GM21576 (cell line): ENCODE measurements at regions not wholly inside any gene's neighbourhood (a gene's known extent, or its start where the extent isn't known, plus 50 kb on each side); places are given as distances from the start of the nearest gene placed in this dataset.
"Not testable (repeated sequence)": the region's sequence is repeated elsewhere in the genome, so short reads cannot be mapped to it uniquely, and the experiment has no call there.

Experiments
- ATAC-seq: cut with Tn5 transposase; IDR thresholded peaks from one replicate; pipeline ENCODE4 v1.9.1; 2021; ENCODE audit warnings: mild to moderate bottlenecking, moderate library complexity; ENCODE audit not compliant: unreplicated experiment

DNA sequence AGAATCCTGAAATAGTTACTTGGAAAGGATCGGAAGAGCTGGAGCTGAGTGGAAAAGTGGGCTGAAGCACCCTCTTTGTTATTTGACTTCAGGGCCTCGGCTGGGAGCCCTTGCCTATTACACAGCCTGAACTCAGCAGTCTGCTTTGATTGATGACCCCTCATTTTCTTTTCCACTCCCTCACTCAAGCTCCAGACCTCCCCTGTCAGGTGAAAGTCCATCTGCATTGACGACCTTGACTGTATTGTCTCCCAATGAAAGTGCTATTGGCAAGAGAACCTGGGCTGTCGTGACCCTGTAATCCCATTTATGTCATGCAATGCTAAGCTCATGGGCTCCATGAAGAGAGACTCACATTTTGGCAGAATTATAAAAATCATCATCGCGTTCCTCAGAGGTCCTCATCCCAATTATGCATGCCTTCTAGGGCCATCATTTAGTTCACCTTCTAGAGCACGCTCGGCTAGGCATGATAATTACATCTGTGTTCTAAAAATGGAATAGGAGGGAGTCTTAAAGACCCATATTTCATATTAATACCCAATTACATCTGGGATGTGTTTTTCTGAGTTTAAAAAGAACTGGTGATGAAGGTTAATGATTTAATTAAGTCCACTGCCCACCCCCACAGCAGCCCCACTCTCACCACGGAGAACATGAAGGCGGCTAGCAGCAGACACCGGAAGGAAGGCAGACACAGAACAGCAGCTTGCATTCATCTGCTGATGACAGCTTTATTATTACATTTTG lies 472.5 kb downstream of the PID1 start:
- no peak for ATAC-seq

GRCh38 chr2:228796386-228796785 lies 474.7 kb downstream of the PID1 start:
- ATAC-seq, result no peak

DNA sequence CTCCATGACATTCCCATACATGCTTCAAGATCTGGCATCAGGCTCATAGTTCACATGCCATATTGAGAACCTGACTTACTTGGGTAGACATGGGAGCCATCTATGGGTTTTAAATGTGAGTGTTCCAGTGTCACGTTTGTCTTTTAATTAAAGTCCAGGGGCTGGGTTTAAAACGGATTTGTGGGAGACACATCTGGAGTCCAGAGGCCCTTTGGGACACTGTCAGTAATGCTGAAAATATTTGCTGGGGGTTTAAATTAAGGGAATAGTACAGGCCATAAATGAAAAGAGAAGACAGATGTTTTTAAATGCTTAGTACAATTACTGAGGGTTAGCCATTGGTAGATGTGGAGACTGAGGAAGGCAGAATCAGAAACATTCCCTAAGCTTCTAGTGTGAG lies 478.0 kb downstream of the PID1 start:
- ATAC-seq, result no peak

GRCh38 chr2:228786901-228787300 lies 484.2 kb downstream of the PID1 start:
- no peak for ATAC-seq

DNA sequence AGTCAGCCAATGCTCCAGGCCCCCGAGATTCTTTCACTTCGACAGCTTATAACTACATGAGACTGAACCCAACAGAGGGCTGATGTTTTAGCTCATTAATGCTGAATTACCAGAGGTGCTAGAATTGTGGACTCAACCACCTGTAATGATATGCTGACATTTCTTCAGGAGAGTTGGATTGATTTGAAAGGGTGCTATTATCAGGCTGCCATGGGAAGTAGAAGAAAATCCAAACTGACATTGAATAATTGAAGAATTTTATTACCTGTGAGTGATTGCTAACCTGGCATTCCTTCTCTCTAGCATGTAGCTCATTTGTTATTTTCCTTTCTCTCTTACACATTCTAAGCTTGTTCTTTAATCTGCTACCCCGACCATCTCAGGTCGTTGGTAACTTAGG lies 488.8 kb downstream of the PID1 start:
- no peak for ATAC-seq

DNA sequence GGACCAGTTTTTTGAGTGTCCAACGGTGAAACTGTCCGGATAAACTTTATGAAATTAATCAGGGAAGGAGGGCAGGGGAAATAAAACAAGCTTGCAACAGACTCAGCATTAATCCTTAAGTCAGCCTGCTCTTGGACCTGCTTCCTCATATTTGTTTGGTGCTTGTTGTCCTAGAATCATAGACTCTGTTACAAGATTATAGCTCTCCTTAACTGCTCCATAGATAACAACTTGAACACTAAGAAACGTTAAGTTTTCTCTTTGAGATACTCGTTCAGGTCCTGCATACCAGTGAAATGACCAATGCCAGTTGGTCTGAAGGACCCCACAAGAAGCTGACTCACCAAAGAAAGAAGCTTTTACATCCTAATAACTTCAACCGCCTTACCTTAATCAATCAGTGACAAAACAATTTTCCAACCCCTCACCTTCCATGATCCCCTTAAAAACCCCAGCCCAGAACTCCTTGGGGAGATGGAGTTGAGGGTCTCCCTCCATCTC lies 493.2 kb downstream of the PID1 start:
- ATAC-seq, result no peak

- ATAC-seq, result no peak
Measured at GRCh38 chr2:228774548-228774947, 496.5 kb downstream of the PID1 start.

GRCh38 chr2:228771774-228772173 lies 499.3 kb downstream of the PID1 start:
- ATAC-seq, result no peak

GRCh38 chr2:228771315-228771714 lies 499.8 kb downstream of the PID1 start:
- ATAC-seq, result no peak

- no peak for ATAC-seq
Measured at GRCh38 chr2:228768818-228769217, 502.3 kb downstream of the PID1 start.

GRCh38 chr2:228768141-228768540 lies 502.9 kb downstream of the PID1 start:
- ATAC-seq, result not testable (repeated sequence)

DNA sequence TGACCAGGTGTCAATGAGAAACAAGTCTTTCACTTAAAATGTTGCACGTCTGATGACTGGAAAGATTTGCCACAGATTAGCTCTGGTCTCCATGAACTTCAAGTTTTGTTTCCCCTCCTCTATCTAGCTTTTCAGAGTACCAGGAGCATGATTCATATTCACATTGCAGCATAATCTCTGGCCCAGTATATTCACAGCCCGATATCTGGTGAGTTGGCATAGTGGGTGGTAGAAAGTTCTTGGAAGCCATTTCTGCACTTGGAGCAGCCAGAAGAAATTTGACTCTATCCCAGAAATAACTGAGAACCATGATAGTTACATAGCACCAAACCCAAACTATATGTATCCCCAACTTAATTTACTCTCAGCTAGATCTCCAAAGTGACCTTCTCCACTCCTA lies 503.9 kb downstream of the PID1 start:
- no peak for ATAC-seq

DNA sequence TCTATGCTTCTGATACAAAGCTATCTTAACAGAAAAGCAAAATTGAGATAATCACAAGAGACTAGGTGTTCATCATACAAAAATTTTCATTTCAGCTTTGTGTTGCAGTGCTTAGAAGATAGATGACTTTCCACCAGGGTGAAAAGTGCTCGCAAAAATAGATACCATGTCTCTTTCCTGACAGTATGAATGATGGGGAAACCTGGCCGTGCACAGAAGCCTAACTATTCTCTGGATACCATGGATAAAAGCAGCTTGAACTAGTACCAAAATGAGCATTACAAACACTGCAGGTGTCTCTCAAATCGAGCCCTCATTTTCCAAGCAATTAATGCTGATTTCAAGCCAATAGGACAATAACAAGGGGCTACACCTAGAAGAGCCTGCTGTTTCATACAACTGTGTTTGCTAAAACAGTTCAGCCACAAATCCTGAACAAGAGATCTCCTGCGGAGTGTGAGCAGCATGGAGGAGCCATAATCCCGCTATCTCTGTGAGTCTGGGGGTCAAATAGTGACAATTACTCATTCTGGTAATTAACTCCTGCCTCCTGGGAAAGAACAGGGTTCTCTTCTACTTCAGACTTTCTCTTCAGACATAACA lies 507.6 kb downstream of the PID1 start:
- ATAC-seq, result no peak

DNA sequence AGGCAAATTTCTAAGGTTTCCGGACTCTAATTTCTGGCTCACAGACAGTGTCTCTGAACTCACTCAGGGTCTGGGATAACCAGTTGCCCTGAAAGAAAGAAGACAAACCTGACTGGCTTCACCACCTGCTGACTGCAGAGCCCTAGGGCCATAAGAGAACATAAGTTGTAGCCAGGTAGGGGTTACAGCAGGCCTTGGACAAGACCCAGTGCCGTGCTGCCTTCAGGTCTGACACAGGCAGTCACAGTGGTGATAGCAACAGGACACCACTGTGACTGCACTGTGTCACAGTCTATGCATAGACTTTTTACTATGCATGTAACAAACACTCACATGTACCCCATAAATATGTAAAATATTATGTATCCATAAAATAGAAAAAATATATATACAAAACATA lies 508.5 kb downstream of the PID1 start:
- no peak for ATAC-seq

- ATAC-seq, result not testable (repeated sequence)
Measured at GRCh38 chr2:228755661-228756060, 515.4 kb downstream of the PID1 start.

DNA sequence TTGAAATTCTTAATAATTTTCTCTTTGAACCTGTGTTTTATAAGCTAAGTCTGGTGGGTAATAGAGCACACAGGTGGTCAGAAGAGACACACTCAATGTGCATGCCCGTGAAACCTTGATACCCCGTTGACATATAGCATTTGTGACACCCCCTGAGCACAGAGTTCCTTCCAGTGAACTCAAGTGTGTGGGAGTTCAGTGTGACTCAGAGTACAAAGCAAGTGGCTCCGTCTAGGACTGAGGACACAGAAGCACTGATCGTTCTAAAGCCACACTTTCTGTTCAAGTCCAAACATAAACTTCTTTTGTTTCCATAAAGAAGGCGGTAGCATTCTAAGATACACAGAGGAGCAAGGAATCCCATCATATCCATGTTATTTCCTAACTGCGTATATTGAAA lies 523.6 kb downstream of the PID1 start:
- ATAC-seq, result no peak

DNA sequence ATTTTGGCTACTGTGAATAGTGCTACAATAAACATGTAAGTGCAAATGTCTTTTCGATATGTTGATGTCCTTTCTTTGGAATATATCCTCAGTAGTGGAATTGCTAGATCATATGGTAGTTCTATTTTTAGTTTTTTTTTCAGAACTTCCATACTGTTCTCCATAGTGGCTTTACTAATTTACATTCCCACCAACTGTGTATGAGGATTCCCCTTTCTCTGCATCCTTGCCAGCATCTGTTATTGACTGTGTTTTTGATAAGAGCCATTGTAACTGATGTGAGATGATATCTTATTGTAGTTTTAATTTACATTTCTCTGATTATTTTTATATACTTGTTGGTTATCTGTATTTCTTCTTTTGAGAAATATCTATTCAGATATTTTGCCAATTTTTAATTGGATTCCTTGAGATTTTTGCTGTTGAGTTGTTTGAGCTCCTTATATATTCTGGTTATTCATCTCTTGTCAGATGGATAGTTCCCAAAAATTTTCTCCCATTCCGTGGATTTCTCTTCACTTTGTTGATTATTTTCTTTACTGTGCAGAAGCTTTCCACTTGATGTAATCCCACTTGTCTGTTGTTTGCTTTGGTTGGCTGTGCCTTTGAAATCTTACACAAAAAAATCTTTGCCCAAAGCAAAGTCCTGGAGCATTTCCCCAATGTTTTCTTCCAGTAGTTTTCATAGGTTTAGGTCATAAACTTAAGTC lies 532.3 kb downstream of the PID1 start:
- ATAC-seq, result no peak

DNA sequence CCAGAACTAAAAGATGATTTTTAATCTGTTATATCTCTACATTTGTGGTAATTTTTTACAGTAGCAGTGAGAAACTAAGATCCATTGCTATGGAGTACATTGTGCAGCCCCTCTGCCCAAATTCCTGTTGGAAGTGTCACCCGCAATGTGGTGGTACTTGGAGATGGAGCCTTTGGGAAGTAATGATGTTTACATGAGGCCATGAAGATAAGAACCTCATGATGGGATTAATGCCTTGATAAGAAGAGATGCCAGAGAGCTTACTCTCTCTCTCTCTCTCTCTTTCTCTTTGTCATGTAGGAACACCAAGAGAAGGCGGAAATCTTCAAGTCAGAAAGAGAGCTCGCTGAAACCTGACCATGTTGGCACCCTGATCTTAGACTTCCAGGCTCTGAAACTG lies 535.4 kb downstream of the PID1 start:
- ATAC-seq, result no peak

GRCh38 chr2:228731517-228731916 lies 539.6 kb downstream of the PID1 start:
- ATAC-seq, result no peak

DNA sequence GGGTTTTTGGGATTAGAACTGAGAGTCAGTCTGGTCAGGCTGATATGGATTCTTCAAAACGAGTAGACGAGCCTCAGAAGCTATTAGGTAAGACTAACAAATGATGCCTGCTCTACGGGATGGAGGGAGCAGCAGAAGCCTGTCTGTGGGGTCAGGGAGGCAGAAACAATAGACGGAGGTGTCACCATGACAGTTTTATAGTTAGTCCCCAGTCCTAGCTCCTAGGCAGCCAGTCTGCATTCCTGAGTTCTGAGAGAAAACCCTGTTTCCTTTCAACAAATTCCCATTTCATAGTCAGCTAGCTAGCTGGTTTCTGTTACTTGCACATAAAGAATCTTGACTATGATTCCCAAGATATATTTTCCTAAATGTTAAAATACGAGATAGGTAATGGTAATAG lies 542.1 kb downstream of the PID1 start:
- no peak for ATAC-seq

DNA sequence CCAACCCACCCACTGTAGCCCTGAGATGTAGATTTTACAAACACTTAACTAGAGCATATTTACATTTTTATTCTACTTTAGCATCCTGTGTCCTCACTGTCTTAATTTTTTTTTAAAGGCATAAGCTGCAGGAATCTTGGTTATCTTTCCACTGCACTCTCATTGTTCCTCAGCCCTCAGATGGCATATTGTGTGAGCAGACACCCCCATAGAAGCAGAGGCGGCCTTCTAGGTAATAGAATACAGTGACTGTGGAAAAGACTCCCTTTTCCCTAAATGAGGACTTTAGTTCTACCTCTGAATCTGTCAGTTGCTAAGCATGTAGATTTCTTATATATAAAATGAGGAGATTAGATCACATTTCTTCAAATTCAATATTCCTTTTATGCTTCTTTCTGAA lies 543.5 kb upstream of the SPHKAP start:
- ATAC-seq, result no peak

GRCh38 chr2:228723599-228723998 lies 542.1 kb upstream of the SPHKAP start:
- no peak for ATAC-seq
